ENCODE measurements at regions not wholly inside any gene's neighbourhood (a gene's known extent, or its start where the extent isn't known, plus 50 kb on each side); places are given as distances from the start of the nearest gene placed in this dataset.

DNA sequence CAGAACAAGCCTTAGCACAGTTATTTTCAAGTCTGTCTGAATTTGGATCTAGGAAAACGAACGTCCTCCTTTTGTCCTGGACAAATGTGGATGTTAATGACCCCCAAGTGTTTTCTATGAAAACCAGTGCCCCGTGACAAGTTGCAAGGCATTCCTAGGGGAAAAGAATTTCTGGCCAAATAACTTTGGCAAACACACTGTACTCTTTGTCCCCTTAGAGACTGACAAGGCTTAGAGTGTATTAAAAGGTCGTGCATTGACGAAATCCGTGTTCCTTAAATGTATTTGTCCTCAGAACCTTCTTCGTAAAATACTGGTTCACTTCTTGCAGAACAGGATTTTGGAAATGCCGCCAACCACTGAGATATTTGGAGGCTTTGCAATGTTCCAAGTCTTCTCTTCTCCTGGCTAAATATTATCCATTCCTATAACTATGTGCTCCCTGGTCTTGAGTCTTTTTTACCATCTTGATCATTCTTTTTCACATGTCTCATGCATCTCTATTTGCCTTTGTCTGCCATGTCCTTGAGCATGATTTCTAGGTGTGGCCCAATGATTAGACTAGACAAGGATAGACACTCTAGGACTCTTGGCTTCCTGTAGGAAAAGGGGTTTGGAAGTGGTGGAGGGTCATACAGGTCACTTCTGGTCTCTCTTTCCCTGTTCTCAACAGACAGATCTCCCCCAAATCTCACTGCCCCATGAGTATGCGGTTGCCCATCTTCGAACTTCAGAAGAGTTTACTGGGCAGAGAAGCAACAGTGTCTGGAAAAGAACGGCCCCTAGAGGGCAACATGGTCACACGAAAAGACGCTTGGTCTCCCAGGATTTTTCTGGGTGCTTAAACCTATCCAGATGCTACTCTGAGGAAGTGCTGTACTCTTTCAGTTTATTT lies 117.5 kb downstream of the EDEM1 start:
- DNase-seq (peak in 1 of 2 donors; percentile 27), ATAC-seq (peak in 1 of 3 donors; percentile 42)
- 57% methylated on average over 12 of the region's 13 CpGs for WGBS (ENCODE audit: insufficient coverage)
- TF ChIP-seq CTCF (IDR thresholded peaks at IDR 0.05): no peak
- Histone ChIP-seq H3K4me3 (ENCODE audit: low read length) (no peak overlapping the region), H3K9me3 (ENCODE audit: control insufficient read depth, insufficient read depth, low read length) (no peaks in the 10 kb centered on the region), H3K27ac (ENCODE audit: low read length) (no peak overlapping the region), H3K27me3 (ENCODE audit: control insufficient read depth, insufficient read depth, low read length) (no peaks in the 10 kb centered on the region), H3K36me3 (ENCODE audit: control insufficient read depth, insufficient read depth, low read length) (no peaks in the 10 kb centered on the region), H3K4me1 (ENCODE audit: control insufficient read depth, insufficient read depth, low read length) (no peaks in the 10 kb centered on the region)
- H3K4me1 Mint-ChIP-seq: no peaks in the 10 kb centered on the region
- no peak overlapping the region for H3K27ac Mint-ChIP-seq
- intact Hi-C loops (cut with micrococcal nuclease): no loop called here
- H3K9me3 Mint-ChIP-seq: no peaks in the 10 kb centered on the region
- no peak overlapping the region for H3K4me3 Mint-ChIP-seq
- no peaks in the 10 kb centered on the region for H3K36me3 Mint-ChIP-seq
- peaks cover 0 to 2% of the 10 kb centered on the region in 2 donors for H3K27me3 Mint-ChIP-seq (ENCODE audit: low read depth in 2 of 2)

DNA sequence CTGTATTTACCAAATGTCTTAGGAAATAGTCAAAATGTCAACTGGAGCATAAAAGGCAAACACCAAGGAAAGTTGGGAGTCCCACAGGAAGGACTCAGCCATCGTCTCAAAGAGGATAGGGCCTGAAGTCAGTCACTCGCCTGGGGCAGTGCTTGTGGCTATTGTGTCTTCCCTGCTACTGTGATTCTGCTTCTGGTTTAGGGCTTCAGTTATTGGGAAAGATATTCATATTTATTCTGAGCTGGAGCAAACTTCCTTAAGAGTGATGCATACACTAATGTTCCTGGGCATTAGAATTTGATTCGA lies 118.1 kb downstream of the EDEM1 start:
- H3K4me3 Mint-ChIP-seq: no peak overlapping the region

DNA sequence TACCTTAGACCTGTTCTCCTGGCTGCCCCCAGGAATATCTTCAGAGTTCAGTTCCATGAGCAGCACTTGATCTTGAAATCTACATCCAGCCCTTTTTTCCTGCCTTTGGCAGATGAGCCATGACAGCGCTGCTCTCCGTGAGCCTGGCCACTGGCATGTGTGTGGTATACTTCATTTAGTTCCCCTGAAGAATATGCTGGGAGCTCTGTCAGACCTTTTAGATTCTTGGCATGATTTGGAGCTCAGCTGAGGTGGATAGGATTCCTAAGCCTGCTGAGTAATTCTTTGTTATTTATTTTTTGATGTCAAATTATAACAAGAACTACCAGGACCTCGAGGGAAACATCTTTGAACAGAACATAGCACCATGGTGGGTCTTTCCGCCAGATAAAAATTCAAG lies 121.7 kb downstream of the EDEM1 start:
- H3K27ac ChIP-seq (ENCODE audit: low read length): no peak overlapping the region
- Mint-ChIP-seq H3K27ac (no peak overlapping the region), H3K4me1 (no peaks in the 10 kb centered on the region), H3K36me3 (no peaks in the 10 kb centered on the region), H3K27me3 (ENCODE audit: low read depth in 2 of 2) (peaks cover 0 to 2% of the 10 kb centered on the region in 2 donors), H3K9me3 (no peaks in the 10 kb centered on the region), H3K4me3 (no peak overlapping the region)
- WGBS (ENCODE audit: insufficient coverage): 91% methylated on average over 3 of the region's 4 CpGs
- no peaks in the 10 kb centered on the region for H3K9me3 ChIP-seq (ENCODE audit: control insufficient read depth, insufficient read depth, low read length)
- DNase-seq (no peak), ATAC-seq (no peak)
- H3K27me3 ChIP-seq (ENCODE audit: control insufficient read depth, insufficient read depth, low read length): no peaks in the 10 kb centered on the region
- no peak overlapping the region for H3K4me3 ChIP-seq (ENCODE audit: low read length)
- no peak for TF ChIP-seq CTCF (IDR thresholded peaks at IDR 0.05)
- intact Hi-C loops (cut with micrococcal nuclease): no loop called here
- H3K36me3 ChIP-seq (ENCODE audit: control insufficient read depth, insufficient read depth, low read length): no peaks in the 10 kb centered on the region
- no peaks in the 10 kb centered on the region for H3K4me1 ChIP-seq (ENCODE audit: control insufficient read depth, insufficient read depth, low read length)

More for the DNA sequence above, 118.1 kb downstream of the EDEM1 start:
- H3K4me1 ChIP-seq (ENCODE audit: control insufficient read depth, insufficient read depth, low read length): no peaks in the 10 kb centered on the region
- H3K36me3 ChIP-seq (ENCODE audit: control insufficient read depth, insufficient read depth, low read length): no peaks in the 10 kb centered on the region
- no peak for DNase-seq
- H3K9me3 ChIP-seq (ENCODE audit: control insufficient read depth, insufficient read depth, low read length): no peaks in the 10 kb centered on the region
- H3K27me3 ChIP-seq (ENCODE audit: control insufficient read depth, insufficient read depth, low read length): no peaks in the 10 kb centered on the region
- ATAC-seq: no peak
- no peaks in the 10 kb centered on the region for H3K4me1 Mint-ChIP-seq
- no peak overlapping the region for H3K27ac Mint-ChIP-seq
- peaks cover 0 to 2% of the 10 kb centered on the region in 2 donors for H3K27me3 Mint-ChIP-seq (ENCODE audit: low read depth in 2 of 2)
- H3K27ac ChIP-seq (ENCODE audit: low read length): no peak overlapping the region
- no peaks in the 10 kb centered on the region for H3K9me3 Mint-ChIP-seq
- H3K36me3 Mint-ChIP-seq: no peaks in the 10 kb centered on the region
- no peak for TF ChIP-seq CTCF (IDR thresholded peaks at IDR 0.05)
- WGBS (ENCODE audit: insufficient coverage): 73% methylated on average over 2 of the region's 3 CpGs
- H3K4me3 ChIP-seq (ENCODE audit: low read length): no peak overlapping the region
- intact Hi-C loops (cut with micrococcal nuclease): no loop called here

DNA sequence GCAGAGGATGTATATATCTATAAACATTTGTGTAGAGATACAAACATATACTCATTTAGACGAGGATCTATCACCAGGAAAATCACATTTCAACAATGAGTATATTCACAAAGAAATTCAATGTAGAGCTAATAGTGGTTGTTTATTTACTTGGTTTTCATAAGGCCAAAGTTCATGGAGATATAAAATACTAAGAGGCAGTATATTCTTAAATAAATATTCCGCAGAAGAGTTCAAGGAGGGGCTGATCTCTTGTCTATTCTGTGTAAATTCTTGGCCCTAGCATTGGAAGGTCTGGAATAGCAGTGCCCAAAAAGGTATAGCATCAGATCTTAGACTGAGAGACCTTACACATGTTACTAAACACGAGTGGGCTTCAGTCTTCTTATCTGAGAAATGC lies 122.1 kb downstream of the EDEM1 start:
- intact Hi-C loops (cut with micrococcal nuclease): no loop called here
- no peaks in the 10 kb centered on the region for H3K9me3 Mint-ChIP-seq
- Histone ChIP-seq H3K4me1 (ENCODE audit: control insufficient read depth, insufficient read depth, low read length) (no peaks in the 10 kb centered on the region), H3K27me3 (ENCODE audit: control insufficient read depth, insufficient read depth, low read length) (no peaks in the 10 kb centered on the region), H3K9me3 (ENCODE audit: control insufficient read depth, insufficient read depth, low read length) (no peaks in the 10 kb centered on the region), H3K27ac (ENCODE audit: low read length) (no peak overlapping the region), H3K4me3 (ENCODE audit: low read length) (no peak overlapping the region), H3K36me3 (ENCODE audit: control insufficient read depth, insufficient read depth, low read length) (no peaks in the 10 kb centered on the region)
- no peak overlapping the region for H3K27ac Mint-ChIP-seq
- no peaks in the 10 kb centered on the region for H3K4me1 Mint-ChIP-seq
- H3K27me3 Mint-ChIP-seq (ENCODE audit: low read depth in 2 of 2): peaks cover 0 to 2% of the 10 kb centered on the region in 2 donors
- ATAC-seq (no peak), DNase-seq (no peak)
- no peaks in the 10 kb centered on the region for H3K36me3 Mint-ChIP-seq
- H3K4me3 Mint-ChIP-seq: no peak overlapping the region
- no peak for TF ChIP-seq CTCF (IDR thresholded peaks at IDR 0.05)
- WGBS (ENCODE audit: insufficient coverage): 93% methylated on average over 1 of the region's 3 CpGs

All from natural killer cell (primary cell).